ENCODE measurements at regions not wholly inside any gene's neighbourhood (a gene's known extent, or its start where the extent isn't known, plus 50 kb on each side); places are given as distances from the start of the nearest gene placed in this dataset.

GRCh38 chr11:29279716-29280115 lies 737.1 kb downstream of the KCNA4 start:
- Mint-ChIP-seq H3K9me3 (ENCODE audit: insufficient read depth) (peaks cover under 1% of the 10 kb centered on the region), H3K27me3 (no peaks in the 10 kb centered on the region), H3K4me3 (no peak overlapping the region), H3K4me1 (no peaks in the 10 kb centered on the region), H3K27ac (no peak overlapping the region)
- ATAC-seq (ENCODE audit: low read depth) (no peak), DNase-seq (no peak)
- intact Hi-C loops (cut with micrococcal nuclease), result no loop called here
- no peak overlapping the region for H3K4me3 ChIP-seq (ENCODE audit: control extremely low read depth in 1 of 5, extremely low read depth in 1 of 5, insufficient read depth in 1 of 5, low read depth in 2 of 5, low read length in 4 of 5)
- H3K4me2 ChIP-seq (replicated peaks; ENCODE audit: low read depth, low read length, poor library complexity, severe bottlenecking), result no peak overlapping the region
- H2AFZ ChIP-seq (ENCODE audit: insufficient read depth, low read depth, low read length, poor library complexity, severe bottlenecking), result no peak overlapping the region
- WGBS (ENCODE audit: insufficient coverage), result 71% methylated on average over 1 of the region's 2 CpGs
- no peaks in the 10 kb centered on the region for H3K4me1 ChIP-seq (ENCODE audit: control insufficient read depth in 2 of 2, insufficient read depth in 2 of 2, low read length in 2 of 2)
- TF ChIP-seq, protein P1, sequence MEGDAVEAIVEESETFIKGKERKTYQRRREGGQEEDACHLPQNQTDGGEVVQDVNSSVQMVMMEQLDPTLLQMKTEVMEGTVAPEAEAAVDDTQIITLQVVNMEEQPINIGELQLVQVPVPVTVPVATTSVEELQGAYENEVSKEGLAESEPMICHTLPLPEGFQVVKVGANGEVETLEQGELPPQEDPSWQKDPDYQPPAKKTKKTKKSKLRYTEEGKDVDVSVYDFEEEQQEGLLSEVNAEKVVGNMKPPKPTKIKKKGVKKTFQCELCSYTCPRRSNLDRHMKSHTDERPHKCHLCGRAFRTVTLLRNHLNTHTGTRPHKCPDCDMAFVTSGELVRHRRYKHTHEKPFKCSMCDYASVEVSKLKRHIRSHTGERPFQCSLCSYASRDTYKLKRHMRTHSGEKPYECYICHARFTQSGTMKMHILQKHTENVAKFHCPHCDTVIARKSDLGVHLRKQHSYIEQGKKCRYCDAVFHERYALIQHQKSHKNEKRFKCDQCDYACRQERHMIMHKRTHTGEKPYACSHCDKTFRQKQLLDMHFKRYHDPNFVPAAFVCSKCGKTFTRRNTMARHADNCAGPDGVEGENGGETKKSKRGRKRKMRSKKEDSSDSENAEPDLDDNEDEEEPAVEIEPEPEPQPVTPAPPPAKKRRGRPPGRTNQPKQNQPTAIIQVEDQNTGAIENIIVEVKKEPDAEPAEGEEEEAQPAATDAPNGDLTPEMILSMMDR (IDR thresholded peaks at IDR 0.05), result no peak
- no peak for TF ChIP-seq EZH2 (IDR thresholded peaks at IDR 0.05; ENCODE audit: borderline replicate concordance, insufficient read depth, low read depth, low read length, poor library complexity, severe bottlenecking)
- H3K27me3 ChIP-seq (replicated peaks in 1 of 4; ENCODE audit: control extremely low read depth in 1 of 4, control insufficient read depth in 3 of 4, insufficient read depth in 4 of 4, low read length in 3 of 4), result no peaks in the 10 kb centered on the region
- H3K27ac ChIP-seq (ENCODE audit: low read length in 2 of 2), result no peak overlapping the region
- ChIA-PET CTCF (no interaction called here), POLR2A (no interaction called here)
- H3K9ac ChIP-seq (ENCODE audit: low read length), result no peak overlapping the region
- no peaks in the 10 kb centered on the region for H4K20me1 ChIP-seq (ENCODE audit: control insufficient read depth, insufficient read depth, low read length, poor library complexity, severe bottlenecking)
- H3K36me3 ChIP-seq (replicated peaks in 1 of 2; ENCODE audit: control extremely low read depth in 1 of 2, control insufficient read depth in 1 of 2, extremely low read depth in 1 of 2, insufficient read depth in 2 of 2, low read length in 1 of 2), result no peaks in the 10 kb centered on the region
- H3K79me2 ChIP-seq (ENCODE audit: control insufficient read depth, insufficient read depth, low read length), result no peaks in the 10 kb centered on the region
- H3K9me3 ChIP-seq (ENCODE audit: control extremely low read depth in 1 of 3, control insufficient read depth in 2 of 3, insufficient read depth in 1 of 3, low read length in 2 of 3), result no peaks in the 10 kb centered on the region

DNA sequence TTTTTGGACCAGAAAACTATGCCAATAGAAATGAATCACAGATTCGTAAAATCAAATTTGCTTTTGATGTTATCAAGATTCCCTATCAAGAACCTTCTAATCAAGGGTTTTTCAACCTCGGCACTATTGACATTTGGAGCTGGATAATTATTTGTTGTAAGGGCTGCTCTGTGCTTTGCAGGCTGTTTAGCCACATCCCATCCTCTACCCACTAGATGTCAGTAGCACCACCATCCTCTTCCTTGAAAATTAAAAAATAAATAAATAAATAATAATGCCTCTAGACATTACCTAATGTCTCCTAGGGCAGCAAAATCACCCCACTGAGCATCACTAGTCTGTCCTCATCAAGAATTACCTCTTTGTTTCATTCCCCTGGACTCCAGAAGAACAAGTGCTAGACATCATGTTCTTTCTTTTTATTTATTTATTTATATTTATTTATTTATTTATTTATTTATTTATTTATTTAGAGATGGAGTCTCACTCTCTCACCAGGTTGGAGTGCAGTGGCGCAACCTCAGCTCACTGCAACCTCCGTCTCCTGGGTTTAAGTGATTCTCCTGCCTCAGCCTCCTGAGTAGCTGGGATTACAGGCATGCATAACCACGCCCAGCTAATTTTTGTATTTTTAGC lies 744.7 kb downstream of the KCNA4 start:
- Histone ChIP-seq H3K36me3 (replicated peaks in 1 of 2; ENCODE audit: control extremely low read depth in 1 of 2, control insufficient read depth in 1 of 2, extremely low read depth in 1 of 2, insufficient read depth in 2 of 2, low read length in 1 of 2) (no peaks in the 10 kb centered on the region), H3K9ac (ENCODE audit: low read length) (no peak overlapping the region), H3K4me1 (ENCODE audit: control insufficient read depth in 2 of 2, insufficient read depth in 2 of 2, low read length in 2 of 2) (no peaks in the 10 kb centered on the region), H4K20me1 (ENCODE audit: control insufficient read depth, insufficient read depth, low read length, poor library complexity, severe bottlenecking) (no peaks in the 10 kb centered on the region), H3K27ac (ENCODE audit: low read length in 2 of 2) (no peak overlapping the region), H3K27me3 (replicated peaks in 1 of 4; ENCODE audit: control extremely low read depth in 1 of 4, control insufficient read depth in 3 of 4, insufficient read depth in 4 of 4, low read length in 3 of 4) (no peaks in the 10 kb centered on the region), H3K4me3 (ENCODE audit: control extremely low read depth in 1 of 5, extremely low read depth in 1 of 5, insufficient read depth in 1 of 5, low read depth in 2 of 5, low read length in 4 of 5) (no peak overlapping the region), H3K79me2 (ENCODE audit: control insufficient read depth, insufficient read depth, low read length) (no peaks in the 10 kb centered on the region), H2AFZ (ENCODE audit: insufficient read depth, low read depth, low read length, poor library complexity, severe bottlenecking) (no peak overlapping the region), H3K4me2 (replicated peaks; ENCODE audit: low read depth, low read length, poor library complexity, severe bottlenecking) (no peak overlapping the region), H3K9me3 (ENCODE audit: control extremely low read depth in 1 of 3, control insufficient read depth in 2 of 3, insufficient read depth in 1 of 3, low read length in 2 of 3) (no peaks in the 10 kb centered on the region)
- CTCF ChIA-PET, result no interaction called here
- TF ChIP-seq EZH2 (IDR thresholded peaks at IDR 0.05; ENCODE audit: borderline replicate concordance, insufficient read depth, low read depth, low read length, poor library complexity, severe bottlenecking), result no peak
- TF ChIP-seq, protein P1 (IDR thresholded peaks at IDR 0.05), result no peak
- no peak for DNase-seq
- Mint-ChIP-seq H3K4me3 (no peak overlapping the region), H3K27me3 (no peaks in the 10 kb centered on the region), H3K27ac (no peak overlapping the region), H3K9me3 (ENCODE audit: insufficient read depth) (no peaks in the 10 kb centered on the region), H3K4me1 (no peaks in the 10 kb centered on the region)
- 88% methylated on average over 3 of the region's 5 CpGs for WGBS (ENCODE audit: insufficient coverage)
- no peak for ATAC-seq (ENCODE audit: low read depth)
- POLR2A ChIA-PET, result no interaction called here
- intact Hi-C loops (cut with micrococcal nuclease), result no loop called here

Measured in B cell (primary cell).